GM13977 (cell line): ENCODE measurements at regions not wholly inside any gene's neighbourhood (a gene's known extent, or its start where the extent isn't known, plus 50 kb on each side); places are given as distances from the start of the nearest gene placed in this dataset.

Source experiments
- DNase-seq: peaks from one replicate; pipeline ENCODE4 v3.0.0; 2012; ENCODE audit warnings: low spot score
- in situ Hi-C: fragments of 300-500 bp; cut with MboI; formaldehyde crosslinking; loops from one replicate; pipeline ENCODE4 v1.12.0; 2022; ENCODE audit warnings: low sequenced_read_pairs, low pct_unique_long_range_greater_than_20kb, mixed read lengths, inconsistent platforms; ENCODE audit not compliant: unreplicated experiment
- TF ChIP-seq, protein P1 (sequence below): IDR thresholded peaks from 2 replicates; pipeline ENCODE4 v1.5.1; 2012; ENCODE audit warnings: mild to moderate bottlenecking, control low read depth; ENCODE audit not compliant: insufficient read depth; ENCODE audit errors: extremely low read depth, missing control alignments

DNA sequence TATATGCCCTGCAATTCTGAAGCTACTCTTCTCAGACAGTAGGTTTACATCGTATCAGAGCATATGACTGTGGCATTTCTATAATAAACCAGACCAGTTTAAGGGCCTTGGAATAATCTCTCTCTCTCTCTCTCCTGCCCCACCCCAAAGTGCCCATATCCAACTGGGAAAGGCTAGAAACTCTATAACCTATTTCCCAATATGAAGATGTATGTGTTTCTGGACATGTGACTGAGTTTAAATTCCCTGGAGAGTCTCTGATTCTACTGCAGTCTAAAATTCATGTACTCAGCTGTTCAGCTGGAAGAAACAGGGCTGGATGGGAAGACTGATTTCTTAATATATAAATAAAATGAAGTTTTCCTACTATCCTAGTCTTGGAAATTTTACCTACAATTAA is 91.9 kb upstream of the MBNL2 start:
- in situ Hi-C loops, result no loop called here
- TF ChIP-seq, protein P1, sequence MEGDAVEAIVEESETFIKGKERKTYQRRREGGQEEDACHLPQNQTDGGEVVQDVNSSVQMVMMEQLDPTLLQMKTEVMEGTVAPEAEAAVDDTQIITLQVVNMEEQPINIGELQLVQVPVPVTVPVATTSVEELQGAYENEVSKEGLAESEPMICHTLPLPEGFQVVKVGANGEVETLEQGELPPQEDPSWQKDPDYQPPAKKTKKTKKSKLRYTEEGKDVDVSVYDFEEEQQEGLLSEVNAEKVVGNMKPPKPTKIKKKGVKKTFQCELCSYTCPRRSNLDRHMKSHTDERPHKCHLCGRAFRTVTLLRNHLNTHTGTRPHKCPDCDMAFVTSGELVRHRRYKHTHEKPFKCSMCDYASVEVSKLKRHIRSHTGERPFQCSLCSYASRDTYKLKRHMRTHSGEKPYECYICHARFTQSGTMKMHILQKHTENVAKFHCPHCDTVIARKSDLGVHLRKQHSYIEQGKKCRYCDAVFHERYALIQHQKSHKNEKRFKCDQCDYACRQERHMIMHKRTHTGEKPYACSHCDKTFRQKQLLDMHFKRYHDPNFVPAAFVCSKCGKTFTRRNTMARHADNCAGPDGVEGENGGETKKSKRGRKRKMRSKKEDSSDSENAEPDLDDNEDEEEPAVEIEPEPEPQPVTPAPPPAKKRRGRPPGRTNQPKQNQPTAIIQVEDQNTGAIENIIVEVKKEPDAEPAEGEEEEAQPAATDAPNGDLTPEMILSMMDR, result no peak
- DNase-seq, result no peak

DNA sequence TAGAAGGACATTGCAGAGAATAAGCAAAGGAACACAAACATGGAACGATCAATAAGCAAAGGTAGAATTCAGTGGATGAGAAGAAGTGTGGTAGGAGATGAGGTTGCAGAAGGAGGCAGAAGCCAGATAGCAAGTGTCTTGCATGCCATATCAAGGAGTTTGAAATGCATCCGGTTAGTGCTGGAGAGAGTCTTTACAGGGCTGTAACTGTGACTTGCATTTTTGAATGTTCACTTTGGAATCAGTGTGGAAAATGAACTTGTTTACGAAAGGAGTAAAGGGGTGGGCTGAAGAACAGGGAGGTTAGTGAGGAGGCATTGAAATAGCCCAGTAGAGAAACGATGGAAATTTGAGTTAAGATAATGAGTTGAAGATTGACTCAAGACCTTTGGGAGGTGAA is 90.7 kb upstream of the MBNL2 start:
- TF ChIP-seq, protein P1, result no peak
- no peak for DNase-seq
- in situ Hi-C loops, result no loop called here

DNA sequence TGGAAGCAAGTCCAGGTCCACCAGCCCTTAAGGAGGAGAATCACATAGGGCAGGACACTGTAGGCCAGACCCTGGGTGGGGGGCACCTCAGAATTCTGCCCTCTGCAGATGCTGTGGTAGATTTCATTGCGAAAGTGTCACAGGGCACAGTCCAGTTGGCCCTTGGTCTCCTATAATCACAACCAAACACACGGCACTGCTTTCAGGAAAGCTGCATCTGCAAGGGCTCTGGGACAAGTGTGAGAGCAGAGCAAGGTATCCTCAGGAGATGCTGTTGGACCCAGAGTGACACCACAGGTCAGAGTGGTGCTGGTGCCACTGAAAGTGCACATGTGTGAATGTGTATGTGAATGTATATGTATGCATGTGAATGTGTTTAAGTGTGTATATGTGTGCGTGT is 88.6 kb upstream of the MBNL2 start:
- in situ Hi-C loops, result no loop called here
- TF ChIP-seq, protein P1, result no peak

DNA sequence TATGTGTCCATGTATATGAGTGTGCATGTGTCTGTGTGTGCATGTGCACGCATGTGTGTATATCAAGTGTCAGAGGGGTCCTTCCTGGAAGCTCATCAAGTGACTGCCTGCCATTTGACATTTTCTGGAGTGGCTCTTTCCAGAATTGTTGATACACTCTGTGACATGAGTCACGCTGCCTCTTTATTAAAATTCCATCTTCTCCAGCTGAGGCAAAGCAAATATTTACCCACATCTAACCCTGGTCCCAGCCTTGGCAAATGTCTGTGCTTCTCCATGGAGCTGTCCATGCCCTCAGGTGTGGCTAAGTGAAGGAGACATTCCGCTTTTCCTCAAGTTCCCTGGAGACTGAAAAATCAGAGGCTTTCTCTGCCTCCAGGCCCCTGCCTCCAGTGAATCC is 88.2 kb upstream of the MBNL2 start:
- in situ Hi-C loops, result no loop called here
- TF ChIP-seq, protein P1, result no peak
- DNase-seq, result no peak

More for the DNA sequence above, 88.6 kb upstream of the MBNL2 start:
- no peak for DNase-seq

DNA sequence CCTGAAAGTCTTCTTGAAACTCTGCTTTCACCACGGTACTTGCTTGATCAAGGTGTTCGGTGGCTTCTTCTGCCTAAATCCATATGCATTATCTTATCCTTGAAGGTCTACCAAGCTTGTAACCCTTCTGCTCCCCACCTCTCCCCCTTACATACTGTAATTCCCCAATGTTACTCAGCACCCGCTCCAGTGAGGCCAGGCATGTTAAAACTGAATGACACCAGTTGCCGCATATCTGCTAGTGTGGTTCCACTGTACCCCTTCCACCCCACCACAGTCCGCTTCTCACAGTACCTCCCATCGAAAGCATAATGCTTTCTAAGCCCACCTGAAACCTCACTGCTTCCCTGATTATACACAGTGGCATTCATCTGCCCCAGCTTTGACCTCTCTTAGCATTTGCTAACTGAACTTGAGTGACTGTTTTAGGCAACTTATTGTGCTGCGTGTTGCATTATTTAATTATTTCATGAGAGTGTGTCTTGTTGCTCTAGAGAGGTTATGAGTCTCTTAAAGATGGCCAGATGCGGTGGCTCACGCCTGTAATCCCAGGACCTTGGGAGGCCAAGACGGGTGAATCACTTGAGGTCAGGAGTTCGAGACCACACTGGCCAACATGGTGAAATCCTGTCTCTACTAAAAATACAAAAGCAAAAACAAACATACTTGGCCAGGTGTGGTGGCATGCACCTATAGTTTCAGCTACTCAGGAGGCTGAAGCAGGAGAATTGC is 87.6 kb upstream of the MBNL2 start:
- in situ Hi-C loops, result no loop called here
- TF ChIP-seq, protein P1, result no peak
- no peak for DNase-seq

DNA sequence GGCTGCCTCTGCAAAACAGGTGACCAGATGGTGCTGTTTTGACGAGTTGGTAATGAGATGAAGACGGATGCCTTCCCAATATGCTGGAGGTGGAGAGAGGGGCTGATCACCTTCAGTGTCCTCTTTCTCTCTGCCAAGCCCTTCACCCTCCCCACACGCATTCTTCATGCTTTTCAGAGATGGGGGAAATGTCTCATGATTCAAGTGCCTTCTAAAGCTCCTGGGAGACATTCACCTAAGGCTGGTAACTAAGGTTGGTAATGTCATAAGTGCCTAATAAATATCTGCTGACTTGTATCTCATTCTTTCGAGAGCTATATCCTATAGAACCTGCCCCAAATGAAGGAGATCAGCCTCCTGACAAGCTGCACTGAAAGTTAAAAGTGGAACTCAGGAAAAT is 86.2 kb upstream of the MBNL2 start:
- TF ChIP-seq, protein P1, result no peak
- in situ Hi-C loops, result no loop called here

More for the DNA sequence above, 86.2 kb upstream of the MBNL2 start:
- no peak for DNase-seq
